OCI-LY1 (cell line): ENCODE measurements at regions not wholly inside any gene's neighbourhood (a gene's known extent, or its start where the extent isn't known, plus 50 kb on each side); places are given as distances from the start of the nearest gene placed in this dataset.

Experiments used
- H2AFZ ChIP-seq: fragments of 200-600 bp; sonication (generic), shearing (Covaris generic); 2 replicates; pipeline ENCODE4 v1.6.0; 2014; ENCODE audit warnings: antibody characterized with exemption, mild to moderate bottlenecking, low read length
- H3F3A ChIP-seq: fragments of 200-600 bp; sonication (generic), shearing (Covaris generic); 2 replicates; pipeline ENCODE4 v1.6.0; 2014; ENCODE audit warnings: mild to moderate bottlenecking, antibody characterized with exemption, low read length, moderate library complexity; ENCODE audit not compliant: insufficient read depth
- H3K27ac ChIP-seq: fragments of 200-600 bp; sonication (generic); 2 replicates; pipeline ENCODE4 v1.5.1; 2014; ENCODE audit warnings: low read length, mixed run types, mild to moderate bottlenecking, low read depth; ENCODE audit not compliant: poor library complexity, severe bottlenecking
- H3K27me3 ChIP-seq: fragments of 200-600 bp; sonication (generic); 2 replicates; pipeline ENCODE4 v1.6.0; 2014; ENCODE audit warnings: antibody characterized with exemption, mild to moderate bottlenecking, low read length, moderate library complexity; ENCODE audit not compliant: insufficient read depth
- H3K36me3 ChIP-seq: fragments of 200-600 bp; sonication (generic); 2 replicates; pipeline ENCODE4 v1.6.1; 2014; ENCODE audit warnings: mild to moderate bottlenecking, antibody characterized with exemption, low read length, moderate library complexity, mixed read lengths; ENCODE audit not compliant: insufficient read depth
- H3K4me1 ChIP-seq: fragments of 200-600 bp; sonication (generic); 2 replicates; pipeline ENCODE4 v1.5.1; 2014; ENCODE audit warnings: mild to moderate bottlenecking, low read length, moderate library complexity; ENCODE audit not compliant: insufficient read depth, severe bottlenecking
- H3K4me2 ChIP-seq: fragments of 200-600 bp; sonication (generic), shearing (Covaris generic); 2 replicates; pipeline ENCODE4 v1.6.1; 2014; ENCODE audit warnings: low read length
- H3K4me3 ChIP-seq: fragments of 200-600 bp; sonication (generic); 2 replicates; pipeline ENCODE4 v1.5.1; 2014; ENCODE audit warnings: low read length, low read depth, mild to moderate bottlenecking, mixed read lengths; ENCODE audit not compliant: poor library complexity, severe bottlenecking
- H3K79me2 ChIP-seq: fragments of 200-600 bp; shearing (Covaris generic); 2 replicates; pipeline ENCODE4 v1.6.1; 2016; ENCODE audit warnings: mixed run types, low read length, mixed read lengths; ENCODE audit not compliant: insufficient read depth
- H3K9ac ChIP-seq: fragments of 200-600 bp; sonication (generic), shearing (Covaris generic); 2 replicates; pipeline ENCODE4 v1.6.1; 2014; ENCODE audit warnings: mild to moderate bottlenecking, low read length, mixed read lengths
- H3K9me2 ChIP-seq: fragments of 200-600 bp; sonication (generic), shearing (Covaris generic); 2 replicates; pipeline ENCODE4 v1.6.1; 2014; ENCODE audit warnings: low read depth, mild to moderate bottlenecking, low read length, mixed read lengths
- H3K9me3 ChIP-seq: fragments of 200-600 bp; shearing (Covaris generic); 2 replicates; pipeline ENCODE4 v1.6.1; 2014; ENCODE audit warnings: low read length, mixed read lengths
- H4K20me1 ChIP-seq: fragments of 200-600 bp; sonication (generic), shearing (Covaris generic); 2 replicates; pipeline ENCODE4 v1.6.0; 2016; ENCODE audit warnings: mild to moderate bottlenecking, low read length; ENCODE audit not compliant: insufficient read depth
- CTCF ChIP-seq: fragments of 200-600 bp; sonication (generic), shearing (Covaris generic); IDR thresholded peaks from 2 replicates; pipeline ENCODE4 v1.5.1; 2017; ENCODE audit warnings: mild to moderate bottlenecking, antibody characterized with exemption, low read length, moderate library complexity, mixed read lengths
- EZH2 ChIP-seq: fragments of 200-600 bp; sonication (generic), shearing (Covaris generic); IDR thresholded peaks from 2 replicates; pipeline ENCODE4 v1.8.0; 2017; ENCODE audit warnings: borderline replicate concordance, mixed run types, mild to moderate bottlenecking, antibody characterized with exemption, low read length, moderate library complexity, mixed read lengths

DNA sequence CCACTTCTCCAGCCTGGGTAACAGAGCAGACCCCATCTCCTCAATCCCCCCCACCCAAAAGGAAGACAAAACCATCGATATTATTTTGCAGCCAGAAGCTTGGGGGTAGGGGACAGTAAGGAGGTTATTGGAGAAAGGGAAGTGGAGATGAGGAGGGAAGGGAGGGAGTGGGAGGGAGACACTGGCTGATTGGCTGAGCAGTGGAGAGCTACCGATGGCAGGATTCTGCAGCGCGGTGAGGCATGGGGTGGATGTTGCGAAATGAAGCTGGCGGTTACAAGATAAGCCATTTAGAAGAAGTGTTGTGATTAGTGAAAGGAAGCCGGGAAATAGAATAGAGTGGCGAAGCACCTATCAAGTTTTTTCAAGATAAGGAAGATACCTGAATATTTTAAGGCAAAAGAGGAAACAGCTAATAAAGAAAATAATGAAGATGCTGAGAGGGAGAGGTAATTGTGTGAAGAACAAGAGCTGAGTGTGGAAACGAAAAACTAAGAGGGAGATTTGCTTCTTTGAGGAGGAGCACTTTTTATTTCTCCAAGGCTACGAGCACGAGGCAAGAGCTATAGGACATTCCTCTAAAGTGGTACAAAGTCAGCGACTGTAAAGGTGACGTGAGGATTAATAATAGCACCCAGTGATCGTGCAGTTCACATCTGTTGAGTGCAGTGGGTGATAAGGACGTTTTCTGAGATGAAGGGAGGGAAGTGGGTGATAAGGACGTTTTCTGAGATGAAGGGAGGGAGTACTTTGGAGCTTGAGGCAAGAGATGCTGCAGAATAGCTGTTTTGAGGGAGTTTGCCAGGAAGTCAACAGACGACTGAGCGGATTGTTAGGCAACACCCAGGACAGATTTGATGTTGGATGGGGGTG lies 103.2 kb upstream of the KIF26B start:
- Histone ChIP-seq H3K4me1 (no peaks in the 10 kb centered on the region), H3K4me2 (no peak overlapping the region), H2AFZ (no peak overlapping the region), H3K79me2 (no peaks in the 10 kb centered on the region), H3K9me3 (no peaks in the 10 kb centered on the region), H3K36me3 (no peaks in the 10 kb centered on the region), H3K4me3 (no peak overlapping the region), H3K27ac (no peak overlapping the region), H3K9ac (no peak overlapping the region), H4K20me1 (no peaks in the 10 kb centered on the region), H3K9me2 (no peaks in the 10 kb centered on the region), H3F3A (no peaks in the 10 kb centered on the region), H3K27me3 (peaks cover 6% of the 10 kb centered on the region; the same call in 1 of the 2 replicates)
- TF ChIP-seq EZH2 (no peak), CTCF (no peak)

DNA sequence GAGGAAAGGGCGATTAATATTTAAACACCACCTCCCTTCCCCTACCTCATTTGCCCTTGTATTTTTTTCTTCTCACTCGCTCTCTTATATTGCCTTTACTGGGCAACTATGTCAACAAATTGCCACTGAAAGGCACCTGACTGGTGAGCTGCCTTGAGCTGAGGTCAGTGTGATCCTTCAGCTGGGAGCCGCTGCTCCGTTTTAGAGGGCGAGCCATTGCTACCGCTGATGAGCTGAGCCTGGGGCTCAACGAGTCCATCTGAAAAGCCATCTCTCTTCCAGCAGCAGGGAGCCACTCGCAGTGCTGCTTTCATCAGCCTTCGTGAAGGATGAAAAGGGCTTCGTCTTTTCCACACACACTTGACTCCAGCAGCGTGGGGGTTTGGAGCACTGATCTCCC lies 108.0 kb upstream of the KIF26B start:
- Histone ChIP-seq H3K27me3 (0 out of 2 replicates have a peak, but pooled peaks cover 1% of the 10 kb centered on the region), H2AFZ (no peak overlapping the region), H3K9me2 (no peaks in the 10 kb centered on the region), H4K20me1 (no peaks in the 10 kb centered on the region), H3F3A (no peaks in the 10 kb centered on the region), H3K9ac (no peak overlapping the region), H3K4me3 (no peak overlapping the region), H3K27ac (no peak overlapping the region), H3K36me3 (no peaks in the 10 kb centered on the region), H3K4me1 (no peaks in the 10 kb centered on the region), H3K4me2 (no peak overlapping the region), H3K79me2 (no peaks in the 10 kb centered on the region), H3K9me3 (no peaks in the 10 kb centered on the region)
- TF ChIP-seq CTCF = no peak
- TF ChIP-seq EZH2 = no peak

DNA sequence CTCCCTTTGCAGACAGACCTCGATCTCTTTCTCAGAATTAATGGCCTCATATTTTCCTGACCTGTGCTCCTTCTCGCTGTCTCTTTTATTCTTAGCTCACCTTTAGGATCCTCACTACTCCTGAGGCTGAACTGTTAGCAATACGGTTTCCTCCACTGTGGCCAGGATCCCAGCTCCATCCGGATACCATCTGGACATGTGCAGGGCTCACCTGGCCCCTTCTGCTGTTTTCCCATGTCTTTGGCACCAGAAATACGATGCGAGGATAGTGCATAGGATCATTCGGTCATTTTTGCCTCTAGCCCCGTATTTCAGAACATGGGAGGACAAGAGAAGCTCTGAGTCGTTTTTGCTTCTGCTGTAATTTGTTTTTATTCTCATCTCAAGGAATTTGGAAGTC lies 108.5 kb upstream of the KIF26B start:
- Histone ChIP-seq H3K79me2 (no peaks in the 10 kb centered on the region), H3F3A (no peaks in the 10 kb centered on the region), H3K9ac (no peak overlapping the region), H3K9me2 (no peaks in the 10 kb centered on the region), H3K27ac (no peak overlapping the region), H3K9me3 (no peaks in the 10 kb centered on the region), H3K4me3 (no peak overlapping the region), H2AFZ (no peak overlapping the region), H3K4me1 (no peaks in the 10 kb centered on the region), H3K36me3 (no peaks in the 10 kb centered on the region), H3K4me2 (no peak overlapping the region), H3K27me3 (no peaks in the 10 kb centered on the region), H4K20me1 (no peaks in the 10 kb centered on the region)
- no peak for TF ChIP-seq EZH2
- TF ChIP-seq CTCF = no peak
